NCI-H1417 treated with DMSO at 0.1 percent for 48 hours (cell line): ENCODE measurements at regions not wholly inside any gene's neighbourhood (a gene's known extent, or its start where the extent isn't known, plus 50 kb on each side); places are given as distances from the start of the nearest gene placed in this dataset.
A peak's percentile ranks its signal among the peaks of the same experiment; 100 is the strongest.
"Not testable (repeated sequence)": the region's sequence is repeated elsewhere in the genome, so short reads cannot be mapped to it uniquely, and the experiment has no call there.

Experiments used
- DNase-seq: peaks from one replicate; lab custom pipeline; 2025; lab: John Stamatoyannopoulos, UW

GRCh38 chr10:60615541-60615940 is 162.7 kb upstream of the CDK1 start:
- no peak for DNase-seq

- no peak for DNase-seq
Observed at GRCh38 chr10:60614363-60614762, 163.9 kb upstream of the CDK1 start.

GRCh38 chr10:60613434-60613833 is 164.8 kb upstream of the CDK1 start:
- no peak for DNase-seq

GRCh38 chr10:60611291-60611747 is 167.0 kb upstream of the CDK1 start:
- no peak for DNase-seq

- no peak for DNase-seq
Observed at GRCh38 chr10:60607372-60607771, 170.9 kb upstream of the CDK1 start.

- no peak for DNase-seq
Observed at GRCh38 chr10:60606343-60607080, 171.8 kb upstream of the CDK1 start.

- DNase-seq, result no peak
Observed at GRCh38 chr10:60605476-60605875, 172.8 kb upstream of the CDK1 start.

- DNase-seq, result no peak
Observed at GRCh38 chr10:60604342-60604741, 173.9 kb upstream of the CDK1 start.

- no peak for DNase-seq
Observed at GRCh38 chr10:60597513-60597912, 180.8 kb upstream of the CDK1 start.

- no peak for DNase-seq
Observed at GRCh38 chr10:60595852-60596251, 182.4 kb upstream of the CDK1 start.

GRCh38 chr10:60594476-60595051 is 183.7 kb upstream of the CDK1 start:
- no peak for DNase-seq

GRCh38 chr10:60591119-60591518 is 187.2 kb upstream of the CDK1 start:
- no peak for DNase-seq

- no peak for DNase-seq
Observed at GRCh38 chr10:60589376-60589775, 188.9 kb upstream of the CDK1 start.

- not testable (repeated sequence) for DNase-seq
Observed at GRCh38 chr10:60581782-60582181, 192.1 kb upstream of the ANK3 start.

GRCh38 chr10:60578217-60578616 is 188.5 kb upstream of the ANK3 start:
- DNase-seq, result no peak

- DNase-seq, result no peak
Observed at GRCh38 chr10:60576130-60577069, 186.7 kb upstream of the ANK3 start.

- DNase-seq, result no peak
Observed at GRCh38 chr10:60575105-60575504, 185.4 kb upstream of the ANK3 start.

GRCh38 chr10:60574388-60574787 is 184.7 kb upstream of the ANK3 start:
- DNase-seq, result no peak

GRCh38 chr10:60573336-60573735 is 183.7 kb upstream of the ANK3 start:
- no peak for DNase-seq

GRCh38 chr10:60572511-60573194 is 183.0 kb upstream of the ANK3 start:
- peak; percentile 27 for DNase-seq

- DNase-seq, result no peak
Observed at GRCh38 chr10:60570896-60571295, 181.2 kb upstream of the ANK3 start.

- DNase-seq, result no peak
Observed at GRCh38 chr10:60570272-60570865, 180.7 kb upstream of the ANK3 start.
